GM12878 (cell line): ENCODE measurements at regions not wholly inside any gene's neighbourhood (a gene's known extent, or its start where the extent isn't known, plus 50 kb on each side); places are given as distances from the start of the nearest gene placed in this dataset.

Experiments
- ASH2L ChIP-seq: fragments of 300-600, 200-600 bp; sonication (generic); IDR thresholded peaks from 2 replicates; pipeline ENCODE4 v1.6.1; 2017; ENCODE audit warnings: low read depth, mild to moderate bottlenecking, borderline replicate concordance
- POLR2A ChIP-seq: IDR thresholded peaks from 2 replicates; pipeline ENCODE4 v1.6.1; 2011; ENCODE audit warnings: low read depth, mild to moderate bottlenecking, low read length
- POLR2AphosphoS5 ChIP-seq: IDR thresholded peaks from 2 replicates; pipeline ENCODE4 v1.6.1; 2011; ENCODE audit warnings: mild to moderate bottlenecking, low read length, inconsistent platforms

- no peak for TF ChIP-seq POLR2AphosphoS5
- TF ChIP-seq ASH2L, result no peak
- no peak for TF ChIP-seq POLR2A
Observed at GRCh38 chr5:17709011-17709710, 74.9 kb downstream of the TAF11L14 start.
